GM12878 (cell line): ENCODE measurements at regions not wholly inside any gene's neighbourhood (a gene's known extent, or its start where the extent isn't known, plus 50 kb on each side); places are given as distances from the start of the nearest gene placed in this dataset.

ENCODE experiments used
- ATAC-seq: fragments of 200-7000 bp; cut with Tn5 transposase; 3 replicates; pipeline ENCODE4 v1.9.1; 2020; ENCODE audit warnings: mild to moderate bottlenecking, moderate library complexity
- BruUV-seq: library from RNA; stranded (reverse); fragments of 400-500 nt; replicated peaks from 2 replicates; lab custom pipeline; 2021; lab: Mats Ljungman, UMichigan
- CTCF ChIA-PET: fragments of 300-600 bp; sonication (Branson Sonifier 250); formaldehyde crosslinking; extraction: SDS; loops from one replicate; lab custom pipeline; 2021; ENCODE audit warnings: inconsistent platforms; lab: Yijun Ruan, JAX
- POLR2A ChIA-PET: fragments of 350-600 bp; formaldehyde crosslinking; extraction: SDS; loops from one replicate; lab custom pipeline; 2021; ENCODE audit warnings: inconsistent platforms; lab: Charles Lee
- RAD21 ChIA-PET: fragments of 300-600 bp; sonication (Branson Sonifier 250); formaldehyde crosslinking; loops from one replicate; lab custom pipeline; 2023; ENCODE audit warnings: antibody characterized with exemption; ENCODE audit not compliant: unreplicated experiment; lab: Charles Lee
- SMC1A ChIA-PET: fragments of 300-600 bp; sonication (Branson Sonifier 250); formaldehyde crosslinking; loops from one replicate; lab custom pipeline; 2023; ENCODE audit not compliant: unreplicated experiment, uncharacterized antibody; lab: Charles Lee
- DNase-seq: peaks from one replicate; pipeline ENCODE4 v3.0.0-alpha.2; 2011; ENCODE audit warnings: low read depth, low spot score
- FAIRE-seq: peaks from 3 replicates; lab custom pipeline; 2011; peaks lifted over from hg19 to GRCh38; lab: Jason Lieb, UNC
- H2AFZ ChIP-seq: 2 replicates; pipeline ENCODE4 v1.6.0; 2011; ENCODE audit warnings: low read depth, low read length, control low read depth; ENCODE audit not compliant: control insufficient read depth
- H3K27ac ChIP-seq: 2 replicates; pipeline ENCODE4 v1.5.1; 2011; ENCODE audit warnings: control low read depth; ENCODE audit not compliant: control insufficient read depth, insufficient read depth
- H3K27me3 ChIP-seq, 2 experiments: replicated peaks in 1 of 2; 2 replicates each; pipeline versions ENCODE4 v1.6.0 to v1.6.1; 2011; ENCODE audit warnings: low read length in 1 of 2; ENCODE audit not compliant: control insufficient read depth in 2 of 2, insufficient read depth in 2 of 2
- H3K36me3 ChIP-seq, 2 experiments: 2 replicates each; pipeline ENCODE4 v1.5.1; 2011; ENCODE audit warnings: low read length in 1 of 2; ENCODE audit not compliant: control insufficient read depth in 2 of 2, insufficient read depth in 2 of 2
- H3K4me1 ChIP-seq: 2 replicates; pipeline ENCODE4 v1.6.1; 2011; ENCODE audit warnings: mild to moderate bottlenecking, low read length, moderate library complexity, mixed read lengths; ENCODE audit not compliant: control insufficient read depth, insufficient read depth
- H3K4me2 ChIP-seq: 2 replicates; pipeline ENCODE4 v1.6.0; 2011; ENCODE audit warnings: control low read depth; ENCODE audit not compliant: control insufficient read depth, insufficient read depth
- H3K4me3 ChIP-seq: fragments of 200-600 bp; sonication (generic); 2 replicates; pipeline ENCODE4 v1.5.1; 2016
- H3K79me2 ChIP-seq: 2 replicates; pipeline ENCODE4 v1.6.0; 2011; ENCODE audit warnings: low read length; ENCODE audit not compliant: control insufficient read depth, insufficient read depth
- H3K9ac ChIP-seq: 2 replicates; pipeline ENCODE4 v1.8.0; 2011; ENCODE audit warnings: low read length, control low read depth, mixed read lengths; ENCODE audit not compliant: control insufficient read depth, insufficient read depth
- H3K9me3 ChIP-seq: replicated peaks from 3 replicates; pipeline ENCODE4 v1.5.1; 2011; ENCODE audit warnings: mild to moderate bottlenecking, low read length; ENCODE audit not compliant: control insufficient read depth, insufficient read depth
- H4K20me1 ChIP-seq: 2 replicates; pipeline ENCODE4 v1.6.0; 2011; ENCODE audit not compliant: control insufficient read depth, insufficient read depth
- ASH2L ChIP-seq: fragments of 300-600, 200-600 bp; sonication (generic); IDR thresholded peaks from 2 replicates; pipeline ENCODE4 v1.6.1; 2017; ENCODE audit warnings: low read depth, mild to moderate bottlenecking, borderline replicate concordance
- BMI1 ChIP-seq: fragments of 450-650 bp; IDR thresholded peaks from 2 replicates; pipeline ENCODE4 v1.6.1; 2016; ENCODE audit warnings: mild to moderate bottlenecking, moderate library complexity, borderline replicate concordance
- EGR1 ChIP-seq, 2 experiments: IDR thresholded peaks; 1 replicate in 1 of 2; 2 replicates in 1 of 2; pipeline ENCODE4 v1.6.1; 2011 to 2012; ENCODE audit warnings: low read depth in 2 of 2, low read length in 2 of 2, borderline replicate concordance in 1 of 2, mild to moderate bottlenecking in 1 of 2, moderate library complexity in 1 of 2
- FOXM1 ChIP-seq: IDR thresholded peaks from 2 replicates; pipeline ENCODE4 v1.6.1; 2012; ENCODE audit warnings: low read depth, mild to moderate bottlenecking, inconsistent platforms, low read length, moderate library complexity
- JUND ChIP-seq: IDR thresholded peaks from 2 replicates; pipeline ENCODE4 v1.6.1; 2012; ENCODE audit warnings: low read depth, mild to moderate bottlenecking, low read length, improper control_type of control experiment, moderate library complexity
- NFIC ChIP-seq: IDR thresholded peaks from 2 replicates; pipeline ENCODE4 v1.6.1; 2012; ENCODE audit warnings: low read depth, mild to moderate bottlenecking, inconsistent platforms, low read length, moderate library complexity
- NR2C1 ChIP-seq: fragments of 450-650 bp; IDR thresholded peaks from 2 replicates; pipeline ENCODE4 v1.6.1; 2017; ENCODE audit warnings: antibody characterized with exemption, mild to moderate bottlenecking, moderate library complexity
- RCOR1 ChIP-seq: conservative IDR thresholded peaks from 2 replicates; pipeline ENCODE4 v1.6.1; 2012; ENCODE audit warnings: low read depth, low read length, improper control_type of control experiment
- SMARCA5 ChIP-seq: fragments of 450-650 bp; IDR thresholded peaks from 2 replicates; pipeline ENCODE4 v1.6.1; 2017; ENCODE audit warnings: mild to moderate bottlenecking
- STAT1 ChIP-seq: fragments of 450-650 bp; conservative IDR thresholded peaks from 2 replicates; pipeline ENCODE4 v1.6.1; 2014; ENCODE audit warnings: antibody characterized with exemption, mild to moderate bottlenecking
- STAT3 ChIP-seq: IDR thresholded peaks from 2 replicates; pipeline ENCODE4 v1.6.1; 2011; ENCODE audit warnings: low read depth, low read length, improper control_type of control experiment
- TARDBP ChIP-seq: IDR thresholded peaks from 2 replicates; pipeline ENCODE4 v1.6.1; 2016; ENCODE audit warnings: borderline replicate concordance
- YY1 ChIP-seq: IDR thresholded peaks from 2 replicates; pipeline ENCODE4 v1.6.1; 2011; ENCODE audit warnings: low read depth, mild to moderate bottlenecking, low read length
- ZNF384 ChIP-seq: IDR thresholded peaks from 2 replicates; pipeline ENCODE4 v1.6.1; 2012; ENCODE audit warnings: low read depth, mild to moderate bottlenecking, low read length, improper control_type of control experiment, borderline replicate concordance
- ZZZ3 ChIP-seq: IDR thresholded peaks from 2 replicates; pipeline ENCODE4 v1.6.1; 2011; ENCODE audit warnings: low read depth; ENCODE audit not compliant: control insufficient read depth, insufficient read length
- WGBS: methylation state at CpG from one replicate; pipeline ENCODE4 v1.1.6; 2016; ENCODE audit warnings: low lambda C conversion rate; ENCODE audit not compliant: insufficient replicate concordance, insufficient coverage; ENCODE audit errors: missing lambda C conversion rate; 5-methylcytosine and 5-hydroxymethylcytosine counted together
- in situ Hi-C: fragments of 300-500 bp; cut with MboI; formaldehyde crosslinking; loops from 9 replicates; pipeline ENCODE4 v1.14.3; 2018; ENCODE audit warnings: mixed read lengths
- intact Hi-C: fragments of 100-400 bp; cut with micrococcal nuclease; formaldehyde crosslinking; loops from one replicate; pipeline ENCODE4 v1.14.2; 2022; ENCODE audit not compliant: unreplicated experiment
- TF ChIP-seq, protein P1 (sequence below): IDR thresholded peaks from 2 replicates; pipeline ENCODE4 v1.6.1; 2012; ENCODE audit warnings: low read depth, low read length, improper control_type of control experiment

GRCh38 chr9:84145780-84146179, 165.2 kb downstream of the RMI1 start:
- intact Hi-C loops: no loop called here
- POLR2A ChIA-PET: no interaction called here
- H3K4me3 ChIP-seq: no peak overlapping the region
- no peak for DNase-seq
- H3K4me1 ChIP-seq: no peaks in the 10 kb centered on the region
- no peaks in the 10 kb centered on the region for H3K36me3 ChIP-seq
- no peak overlapping the region for H2AFZ ChIP-seq
- in situ Hi-C loops: no loop called here
- WGBS: 85% methylated on average over 2 of the region's 2 CpGs
- no TSS peak for BruUV-seq
- TF ChIP-seq TARDBP (no peak), JUND (no peak), ZNF384 (no peak), RCOR1 (no peak), NR2C1 (no peak), EGR1 (IDR thresholded peaks at IDR 0.05; ENCODE audit: borderline replicate concordance in 1 of 2, low read depth in 2 of 2, low read length in 2 of 2) (no peak), BMI1 (no peak), STAT1 (no peak), FOXM1 (no peak), ASH2L (no peak), NFIC (no peak), ZZZ3 (no peak), YY1 (no peak), STAT3 (no peak), SMARCA5 (no peak)
- TF ChIP-seq, protein P1, sequence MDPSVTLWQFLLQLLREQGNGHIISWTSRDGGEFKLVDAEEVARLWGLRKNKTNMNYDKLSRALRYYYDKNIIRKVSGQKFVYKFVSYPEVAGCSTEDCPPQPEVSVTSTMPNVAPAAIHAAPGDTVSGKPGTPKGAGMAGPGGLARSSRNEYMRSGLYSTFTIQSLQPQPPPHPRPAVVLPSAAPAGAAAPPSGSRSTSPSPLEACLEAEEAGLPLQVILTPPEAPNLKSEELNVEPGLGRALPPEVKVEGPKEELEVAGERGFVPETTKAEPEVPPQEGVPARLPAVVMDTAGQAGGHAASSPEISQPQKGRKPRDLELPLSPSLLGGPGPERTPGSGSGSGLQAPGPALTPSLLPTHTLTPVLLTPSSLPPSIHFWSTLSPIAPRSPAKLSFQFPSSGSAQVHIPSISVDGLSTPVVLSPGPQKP: no peak
- H4K20me1 ChIP-seq: no peaks in the 10 kb centered on the region
- H3K4me2 ChIP-seq: no peak overlapping the region
- no peaks in the 10 kb centered on the region for H3K79me2 ChIP-seq
- RAD21 ChIA-PET: no interaction called here
- ATAC-seq: no peak
- no peak overlapping the region for H3K9ac ChIP-seq
- SMC1A ChIA-PET: interaction anchor here (0.5 to 2.5 kb wide), 2 partner anchors 15 to 22 kb away, joined by 3 to 6 read pairs; no protein-coding TSS in a partner anchor
- no peak overlapping the region for H3K27ac ChIP-seq
- H3K9me3 ChIP-seq: no peaks in the 10 kb centered on the region
- H3K27me3 ChIP-seq: no peaks in the 10 kb centered on the region; a peak in 1 of 4 replicates
- no peak for FAIRE-seq
- CTCF ChIA-PET: interaction anchor here (1.0 to 1.3 kb wide), 4 partner anchors 9 to 209 kb away, joined by 3 to 4 read pairs (median 4); no protein-coding TSS in a partner anchor
